HCT116 (cell line): ENCODE measurements at regions not wholly inside any gene's neighbourhood (a gene's known extent, or its start where the extent isn't known, plus 50 kb on each side); places are given as distances from the start of the nearest gene placed in this dataset.

ENCODE experiments used
- ATAC-seq: fragments of 200-7000 bp; cut with Tn5 transposase; 2 replicates; pipeline ENCODE4 v1.9.1; 2020; ENCODE audit warnings: mild to moderate bottlenecking, moderate library complexity
- BruUV-seq: library from RNA; stranded (reverse); fragments of 400-500 nt; replicated peaks from 2 replicates; lab custom pipeline; 2021; lab: Mats Ljungman, UMichigan
- CTCF ChIA-PET: fragments of 300-600 bp; sonication (Branson Sonifier 250); formaldehyde crosslinking; loops from one replicate; lab custom pipeline; 2021; ENCODE audit warnings: antibody characterized with exemption; lab: Charles Lee
- POLR2A ChIA-PET: fragments of 300-600, 350-600 bp; sonication (Branson Sonifier 250); formaldehyde crosslinking; loops from one replicate; lab custom pipeline; 2021; ENCODE audit warnings: antibody characterized with exemption; lab: Charles Lee
- RAD21 ChIA-PET, 2 experiments: fragments of 300-600 bp; sonication (Branson Sonifier 250); formaldehyde crosslinking; loops; one replicate each; lab custom pipeline; 2023; ENCODE audit warnings: low total read pairs in 2 of 2; ENCODE audit not compliant: uncharacterized antibody in 2 of 2, unreplicated experiment in 2 of 2, low non-redundant PET in 1 of 2; lab: Charles Lee
- DNase-seq: peaks from one replicate; pipeline ENCODE4 v3.0.0-alpha.2; 2010; ENCODE audit warnings: low read depth, low spot score
- H2AFZ ChIP-seq: fragments of 200-600 bp; shearing (Covaris generic), sonication (generic); 2 replicates; pipeline ENCODE4 v1.6.1; 2017; ENCODE audit warnings: low read depth, mixed run types, mixed read lengths, antibody characterized with exemption, low read length; ENCODE audit not compliant: poor library complexity, severe bottlenecking
- H3K27ac ChIP-seq: 2 replicates; pipeline ENCODE4 v1.5.1; 2012; ENCODE audit warnings: low read depth, low read length
- H3K27me3 ChIP-seq: fragments of 200-600 bp; sonication (generic); 2 replicates; pipeline ENCODE4 v1.6.1; 2016; ENCODE audit warnings: mixed run types, low read length, mixed read lengths; ENCODE audit not compliant: insufficient read depth
- H3K36me3 ChIP-seq, 2 experiments: fragments of 200-500 bp in 1 of 2; fragments of 200-600 bp in 1 of 2; sonication (Bioruptor generic) in 1 of 2; sonication (generic) in 1 of 2; 2 replicates each; pipeline versions ENCODE4 v1.5.1 to v1.6.1; 2014 to 2016; ENCODE audit warnings: low read length in 2 of 2, inconsistent platforms in 1 of 2, mixed read lengths in 1 of 2, mixed run types in 1 of 2; ENCODE audit not compliant: insufficient read depth in 2 of 2, control insufficient read depth in 1 of 2
- H3K4me1 ChIP-seq, 2 experiments: fragments of 200-600 bp in 1 of 2; sonication (generic) in 1 of 2; 2 replicates each; pipeline versions ENCODE4 v1.5.1 to v1.6.1; 2012 to 2017; ENCODE audit warnings: low read length in 2 of 2, inconsistent platforms in 1 of 2, mild to moderate bottlenecking in 1 of 2, mixed read lengths in 1 of 2, mixed run types in 1 of 2, moderate library complexity in 1 of 2; ENCODE audit not compliant: insufficient read depth in 2 of 2, control insufficient read depth in 1 of 2
- H3K4me2 ChIP-seq: fragments of 200-600 bp; sonication (generic); 2 replicates; pipeline ENCODE4 v1.6.1; 2017; ENCODE audit warnings: mixed run types, low read length, mixed read lengths
- H3K4me3 ChIP-seq, 2 experiments: fragments of 200-600 bp in 1 of 2; sonication (generic) in 1 of 2; replicated peaks in 1 of 2; 2 replicates each; pipeline ENCODE4 v1.5.1; 2011 to 2016; ENCODE audit warnings: low read length in 2 of 2, control low read depth in 1 of 2, low read depth in 1 of 2, mild to moderate bottlenecking in 1 of 2, mixed read lengths in 1 of 2, mixed run types in 1 of 2
- H3K79me2 ChIP-seq: fragments of 200-600 bp; sonication (generic); 2 replicates; pipeline ENCODE4 v1.6.1; 2017; ENCODE audit warnings: mild to moderate bottlenecking, mixed run types, low read length, moderate library complexity, mixed read lengths; ENCODE audit not compliant: insufficient read depth
- H3K9ac ChIP-seq: fragments of 200-600 bp; sonication (generic); 2 replicates; pipeline ENCODE4 v1.6.1; 2016; ENCODE audit warnings: low read length, mixed read lengths
- H3K9me2 ChIP-seq: fragments of 200-600 bp; sonication (generic), shearing (Covaris generic); 2 replicates; pipeline ENCODE4 v1.6.1; 2017; ENCODE audit warnings: mixed run types, mild to moderate bottlenecking, moderate library complexity; ENCODE audit not compliant: insufficient read depth
- H3K9me3 ChIP-seq, 2 experiments: fragments of 200-500 bp in 1 of 2; fragments of 200-600 bp in 1 of 2; sonication (Bioruptor generic) in 1 of 2; sonication (generic) in 1 of 2; 2 replicates each; pipeline ENCODE4 v1.6.1; 2014 to 2017; ENCODE audit warnings: low read length in 2 of 2, mixed read lengths in 2 of 2, inconsistent platforms in 1 of 2, low read depth in 1 of 2, mild to moderate bottlenecking in 1 of 2, mixed run types in 1 of 2, moderate library complexity in 1 of 2; ENCODE audit not compliant: control insufficient read depth in 1 of 2, insufficient read depth in 1 of 2
- H4K20me1 ChIP-seq: fragments of 200-600 bp; sonication (generic), shearing (Covaris generic); 2 replicates; pipeline ENCODE4 v1.6.1; 2017; ENCODE audit warnings: mixed run types, mild to moderate bottlenecking, moderate library complexity; ENCODE audit not compliant: insufficient read depth
- ATF3 ChIP-seq: IDR thresholded peaks from 2 replicates; pipeline ENCODE4 v1.6.1; 2012
- CBX3 ChIP-seq: IDR thresholded peaks from 2 replicates; pipeline ENCODE4 v1.6.1; 2012; ENCODE audit warnings: low read depth
- CTCF ChIP-seq, 3 experiments: fragments of 200-600 bp in 1 of 3; sonication (generic) in 1 of 3; IDR thresholded peaks in 2 of 3; conservative IDR thresholded peaks in 1 of 3; 2 replicates each; pipeline ENCODE4 v1.5.1; 2012 to 2017; ENCODE audit warnings: low read depth in 2 of 3, low read length in 2 of 3, antibody characterized with exemption in 1 of 3, borderline replicate concordance in 1 of 3, control low read depth in 1 of 3, mild to moderate bottlenecking in 1 of 3, mixed read lengths in 1 of 3, mixed run types in 1 of 3, moderate library complexity in 1 of 3; ENCODE audit not compliant: insufficient read depth in 1 of 3
- EGR1 ChIP-seq: IDR thresholded peaks from 2 replicates; pipeline ENCODE4 v1.6.1; 2012; ENCODE audit warnings: low read depth
- JUND ChIP-seq: IDR thresholded peaks from 2 replicates; pipeline ENCODE4 v1.6.1; 2012
- SRF ChIP-seq: IDR thresholded peaks from 2 replicates; pipeline ENCODE4 v1.6.1; 2012; ENCODE audit warnings: low read depth
- YY1 ChIP-seq: IDR thresholded peaks from 2 replicates; pipeline ENCODE4 v1.6.1; 2011; ENCODE audit warnings: low read length, low read depth, moderate library complexity, mild to moderate bottlenecking; ENCODE audit not compliant: insufficient replicate concordance; ENCODE audit errors: extremely low read depth
- ZBTB33 ChIP-seq: IDR thresholded peaks from 2 replicates; pipeline ENCODE4 v1.6.1; 2011; ENCODE audit warnings: mild to moderate bottlenecking, low read length, moderate library complexity; ENCODE audit not compliant: insufficient replicate concordance; ENCODE audit errors: extremely low read depth
- ZFX ChIP-seq: fragments of 450-650 bp; IDR thresholded peaks from 2 replicates; pipeline ENCODE4 v1.6.1; 2017
- ZNF274 ChIP-seq: fragments of 200-500 bp; sonication (Bioruptor generic); IDR thresholded peaks from 2 replicates; pipeline ENCODE4 v1.6.1; 2014; ENCODE audit warnings: mild to moderate bottlenecking, low read depth, low read length, inconsistent platforms
- intact Hi-C: fragments of 100-400 bp; cut with micrococcal nuclease; formaldehyde crosslinking; loops from 2 replicates; pipeline ENCODE4 v1.10.0; 2022

- DNase-seq (no peak), ATAC-seq (no peak)
- RAD21 ChIA-PET: no interaction called here
- H4K20me1 ChIP-seq: no peaks in the 10 kb centered on the region
- H2AFZ ChIP-seq: no peak overlapping the region
- H3K4me3 ChIP-seq: no peak overlapping the region
- H3K27me3 ChIP-seq: no peaks in the 10 kb centered on the region
- CTCF ChIA-PET: no interaction called here
- intact Hi-C loops: no loop called here
- no peak overlapping the region for H3K4me2 ChIP-seq
- H3K36me3 ChIP-seq: no peaks in the 10 kb centered on the region
- H3K9ac ChIP-seq: no peak overlapping the region
- H3K4me1 ChIP-seq: no peaks in the 10 kb centered on the region
- no peaks in the 10 kb centered on the region; a peak in 1 of 4 replicates for H3K9me3 ChIP-seq
- POLR2A ChIA-PET: no interaction called here
- TF ChIP-seq SRF (no peak), CTCF (IDR thresholded peaks at IDR 0.05 in 2 of 3, conservative IDR thresholded peaks at IDR 0.05 in 1 of 3; ENCODE audit: borderline replicate concordance in 1 of 3, insufficient read depth in 1 of 3, low read depth in 2 of 3, low read length in 2 of 3) (no peak), CBX3 (no peak), ATF3 (no peak), EGR1 (no peak), JUND (no peak), YY1 (no peak), ZBTB33 (no peak), ZNF274 (no peak), ZFX (no peak)
- TF ChIP-seq, all 23 proteins: peak for 0
- Histone ChIP-seq H3K79me2 (no peaks in the 10 kb centered on the region), H3K9me2 (no peaks in the 10 kb centered on the region), H3K27ac (no peak overlapping the region)
- BruUV-seq: no TSS peak
Measured at GRCh38 chr17:33647956-33648355, 354.9 kb upstream of the ASIC2 start.
